ENCODE measurements at regions not wholly inside any gene's neighbourhood (a gene's known extent, or its start where the extent isn't known, plus 50 kb on each side); places are given as distances from the start of the nearest gene placed in this dataset.

- DNase-seq (ENCODE audit: low read depth in 2 of 2), result no peak
- no peak overlapping the region for H3K4me3 ChIP-seq (replicated peaks in 1 of 2; ENCODE audit: low read depth in 2 of 2, low read length in 2 of 2)
- TF ChIP-seq CTCF (IDR thresholded peaks at IDR 0.05; ENCODE audit: low read depth, low read length), result no peak
Observed at GRCh38 chr6:1117530-1118286, 194.2 kb upstream of the FOXQ1 start.

- no peak for TF ChIP-seq CTCF (IDR thresholded peaks at IDR 0.05; ENCODE audit: low read depth, low read length)
- DNase-seq (ENCODE audit: low read depth in 2 of 2), result no peak
Observed at GRCh38 chr6:1116149-1116548, 195.7 kb upstream of the FOXQ1 start.

GRCh38 chr6:1113916-1114540 is 197.9 kb upstream of the FOXQ1 start:
- TF ChIP-seq CTCF (IDR thresholded peaks at IDR 0.05; ENCODE audit: low read depth, low read length), result no peak
- H3K4me3 ChIP-seq (replicated peaks in 1 of 2; ENCODE audit: low read depth in 2 of 2, low read length in 2 of 2), result no peak overlapping the region
- DNase-seq (ENCODE audit: low read depth in 2 of 2), result no peak

More at GRCh38 chr6:1116149-1116548, 195.7 kb upstream of the FOXQ1 start:
- no peak overlapping the region for H3K4me3 ChIP-seq (replicated peaks in 1 of 2; ENCODE audit: low read depth in 2 of 2, low read length in 2 of 2)

- no peak for TF ChIP-seq CTCF (IDR thresholded peaks at IDR 0.05; ENCODE audit: low read depth, low read length)
- H3K4me3 ChIP-seq (replicated peaks in 1 of 2; ENCODE audit: low read depth in 2 of 2, low read length in 2 of 2), result no peak overlapping the region
- DNase-seq (ENCODE audit: low read depth in 2 of 2), result no peak
Observed at GRCh38 chr6:1111361-1111760, 200.5 kb upstream of the FOXQ1 start.

- no peak for DNase-seq (ENCODE audit: low read depth in 2 of 2)
Observed at GRCh38 chr6:1110941-1111349, 201.0 kb upstream of the FOXQ1 start.

GRCh38 chr6:1110164-1110563 is 201.7 kb upstream of the FOXQ1 start:
- no peak for TF ChIP-seq CTCF (IDR thresholded peaks at IDR 0.05; ENCODE audit: low read depth, low read length)
- no peak for DNase-seq (ENCODE audit: low read depth in 2 of 2)

More at GRCh38 chr6:1110941-1111349, 201.0 kb upstream of the FOXQ1 start:
- no peak for TF ChIP-seq CTCF (IDR thresholded peaks at IDR 0.05; ENCODE audit: low read depth, low read length)
- no peak overlapping the region for H3K4me3 ChIP-seq (replicated peaks in 1 of 2; ENCODE audit: low read depth in 2 of 2, low read length in 2 of 2)

More at GRCh38 chr6:1110164-1110563, 201.7 kb upstream of the FOXQ1 start:
- H3K4me3 ChIP-seq (replicated peaks in 1 of 2; ENCODE audit: low read depth in 2 of 2, low read length in 2 of 2), result no peak overlapping the region
